ENCODE measurements at regions not wholly inside any gene's neighbourhood (a gene's known extent, or its start where the extent isn't known, plus 50 kb on each side); places are given as distances from the start of the nearest gene placed in this dataset.

DNA sequence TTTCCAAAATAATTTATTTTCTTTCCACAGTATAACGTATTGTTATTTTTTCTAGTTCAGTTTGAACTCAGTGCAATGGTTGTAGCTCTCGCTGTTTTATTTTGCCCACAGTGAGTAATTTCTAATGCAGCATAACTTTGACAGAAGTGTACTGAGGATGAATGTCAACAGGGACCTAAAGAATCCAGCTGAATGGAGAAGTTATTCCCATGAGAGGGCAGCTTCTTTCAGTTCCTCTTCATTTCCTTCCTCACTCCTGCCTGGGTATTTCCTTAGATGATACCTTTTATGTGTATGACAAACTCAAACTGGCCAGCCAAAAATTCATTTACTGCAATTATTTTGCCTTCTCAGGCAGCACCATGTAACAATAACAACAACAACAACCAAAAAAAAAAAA, 1223.1 kb upstream of the ZEB2 start:
- Histone ChIP-seq H3K27ac (ENCODE audit: low read depth, low read length) (no peak overlapping the region), H3K4me1 (ENCODE audit: control insufficient read depth, insufficient read depth, low read length) (peaks cover 4% of the 10 kb centered on the region; the same call in 1 of the 2 replicates), H3K9me3 (ENCODE audit: control insufficient read depth, insufficient read depth, low read length) (no peaks in the 10 kb centered on the region)

GRCh38 chr2:145741636-145742035, 1221.7 kb upstream of the ZEB2 start:
- Histone ChIP-seq H3K4me1 (ENCODE audit: control insufficient read depth, insufficient read depth, low read length) (peaks cover 4% of the 10 kb centered on the region; the same call in 1 of the 2 replicates), H3K4me3 (ENCODE audit: low read depth, low read length) (no peak overlapping the region), H3K36me3 (ENCODE audit: control insufficient read depth, insufficient read depth, low read length) (no peaks in the 10 kb centered on the region), H3K27me3 (ENCODE audit: control insufficient read depth, insufficient read depth, low read length) (no peaks in the 10 kb centered on the region), H3K27ac (ENCODE audit: low read depth, low read length) (no peak overlapping the region), H3K9ac (ENCODE audit: low read depth, low read length) (no peak overlapping the region), H3K9me3 (ENCODE audit: control insufficient read depth, insufficient read depth, low read length) (no peaks in the 10 kb centered on the region)

More for the DNA sequence above, 1223.1 kb upstream of the ZEB2 start:
- no peaks in the 10 kb centered on the region for H3K27me3 ChIP-seq (ENCODE audit: control insufficient read depth, insufficient read depth, low read length)
- no peak overlapping the region for H3K4me3 ChIP-seq (ENCODE audit: low read depth, low read length)
- no peak overlapping the region for H3K9ac ChIP-seq (ENCODE audit: low read depth, low read length)
- H3K36me3 ChIP-seq (ENCODE audit: control insufficient read depth, insufficient read depth, low read length): no peaks in the 10 kb centered on the region

- peaks cover 4% of the 10 kb centered on the region; the same call in 1 of the 2 replicates for H3K4me1 ChIP-seq (ENCODE audit: control insufficient read depth, insufficient read depth, low read length)
- H3K27ac ChIP-seq (ENCODE audit: low read depth, low read length): no peak overlapping the region
- no peaks in the 10 kb centered on the region for H3K9me3 ChIP-seq (ENCODE audit: control insufficient read depth, insufficient read depth, low read length)
These were observed 1221.3 kb upstream of the ZEB2 start for GRCh38 chr2:145741181-145741580.

GRCh38 chr2:145740302-145740701, 1220.4 kb upstream of the ZEB2 start:
- no peaks in the 10 kb centered on the region for H3K36me3 ChIP-seq (ENCODE audit: control insufficient read depth, insufficient read depth, low read length)
- H3K4me1 ChIP-seq (ENCODE audit: control insufficient read depth, insufficient read depth, low read length): peaks cover 4% of the 10 kb centered on the region; the same call in 1 of the 2 replicates
- H3K9me3 ChIP-seq (ENCODE audit: control insufficient read depth, insufficient read depth, low read length): no peaks in the 10 kb centered on the region
- no peak overlapping the region for H3K4me3 ChIP-seq (ENCODE audit: low read depth, low read length)
- no peak overlapping the region for H3K27ac ChIP-seq (ENCODE audit: low read depth, low read length)
- no peaks in the 10 kb centered on the region for H3K27me3 ChIP-seq (ENCODE audit: control insufficient read depth, insufficient read depth, low read length)
- no peak overlapping the region for H3K9ac ChIP-seq (ENCODE audit: low read depth, low read length)

More at GRCh38 chr2:145741181-145741580, 1221.3 kb upstream of the ZEB2 start:
- H3K27me3 ChIP-seq (ENCODE audit: control insufficient read depth, insufficient read depth, low read length): no peaks in the 10 kb centered on the region
- H3K9ac ChIP-seq (ENCODE audit: low read depth, low read length): no peak overlapping the region
- H3K36me3 ChIP-seq (ENCODE audit: control insufficient read depth, insufficient read depth, low read length): no peaks in the 10 kb centered on the region
- H3K4me3 ChIP-seq (ENCODE audit: low read depth, low read length): no peak overlapping the region

GRCh38 chr2:145739681-145740080, 1219.8 kb upstream of the ZEB2 start:
- no peak overlapping the region for H3K27ac ChIP-seq (ENCODE audit: low read depth, low read length)
- H3K9ac ChIP-seq (ENCODE audit: low read depth, low read length): no peak overlapping the region
- no peaks in the 10 kb centered on the region for H3K27me3 ChIP-seq (ENCODE audit: control insufficient read depth, insufficient read depth, low read length)
- no peaks in the 10 kb centered on the region for H3K36me3 ChIP-seq (ENCODE audit: control insufficient read depth, insufficient read depth, low read length)
- peaks cover 4% of the 10 kb centered on the region; the same call in 1 of the 2 replicates for H3K4me1 ChIP-seq (ENCODE audit: control insufficient read depth, insufficient read depth, low read length)
- no peak overlapping the region for H3K4me3 ChIP-seq (ENCODE audit: low read depth, low read length)
- no peaks in the 10 kb centered on the region for H3K9me3 ChIP-seq (ENCODE audit: control insufficient read depth, insufficient read depth, low read length)

- no peak overlapping the region for H3K4me3 ChIP-seq (ENCODE audit: low read depth, low read length)
- H3K9me3 ChIP-seq (ENCODE audit: control insufficient read depth, insufficient read depth, low read length): no peaks in the 10 kb centered on the region
- no peaks in the 10 kb centered on the region for H3K36me3 ChIP-seq (ENCODE audit: control insufficient read depth, insufficient read depth, low read length)
- no peaks in the 10 kb centered on the region for H3K27me3 ChIP-seq (ENCODE audit: control insufficient read depth, insufficient read depth, low read length)
- no peak overlapping the region for H3K9ac ChIP-seq (ENCODE audit: low read depth, low read length)
- peaks cover 3% of the 10 kb centered on the region; the same call in 1 of the 2 replicates for H3K4me1 ChIP-seq (ENCODE audit: control insufficient read depth, insufficient read depth, low read length)
- H3K27ac ChIP-seq (ENCODE audit: low read depth, low read length): no peak overlapping the region
These were observed 1217.0 kb upstream of the ZEB2 start for GRCh38 chr2:145736871-145737270.

GRCh38 chr2:145731467-145731866, 1211.5 kb upstream of the ZEB2 start:
- Histone ChIP-seq H3K36me3 (ENCODE audit: control insufficient read depth, insufficient read depth, low read length) (no peaks in the 10 kb centered on the region), H3K27ac (ENCODE audit: low read depth, low read length) (no peak overlapping the region), H3K9ac (ENCODE audit: low read depth, low read length) (no peak overlapping the region), H3K4me3 (ENCODE audit: low read depth, low read length) (no peak overlapping the region), H3K27me3 (ENCODE audit: control insufficient read depth, insufficient read depth, low read length) (no peaks in the 10 kb centered on the region), H3K9me3 (ENCODE audit: control insufficient read depth, insufficient read depth, low read length) (no peaks in the 10 kb centered on the region), H3K4me1 (ENCODE audit: control insufficient read depth, insufficient read depth, low read length) (no peaks in the 10 kb centered on the region)

- Histone ChIP-seq H3K9me3 (ENCODE audit: control insufficient read depth, insufficient read depth, low read length) (no peaks in the 10 kb centered on the region), H3K27ac (ENCODE audit: low read depth, low read length) (no peak overlapping the region), H3K4me3 (ENCODE audit: low read depth, low read length) (no peak overlapping the region), H3K4me1 (ENCODE audit: control insufficient read depth, insufficient read depth, low read length) (no peaks in the 10 kb centered on the region), H3K36me3 (ENCODE audit: control insufficient read depth, insufficient read depth, low read length) (no peaks in the 10 kb centered on the region), H3K27me3 (ENCODE audit: control insufficient read depth, insufficient read depth, low read length) (no peaks in the 10 kb centered on the region), H3K9ac (ENCODE audit: low read depth, low read length) (no peak overlapping the region)
These were observed 1210.3 kb upstream of the ZEB2 start for GRCh38 chr2:145729993-145730770.

- H3K4me3 ChIP-seq (ENCODE audit: low read depth, low read length): no peak overlapping the region
- H3K4me1 ChIP-seq (ENCODE audit: control insufficient read depth, insufficient read depth, low read length): no peaks in the 10 kb centered on the region
- H3K36me3 ChIP-seq (ENCODE audit: control insufficient read depth, insufficient read depth, low read length): no peaks in the 10 kb centered on the region
- H3K9me3 ChIP-seq (ENCODE audit: control insufficient read depth, insufficient read depth, low read length): no peaks in the 10 kb centered on the region
- no peak overlapping the region for H3K9ac ChIP-seq (ENCODE audit: low read depth, low read length)
- H3K27me3 ChIP-seq (ENCODE audit: control insufficient read depth, insufficient read depth, low read length): no peaks in the 10 kb centered on the region
- H3K27ac ChIP-seq (ENCODE audit: low read depth, low read length): no peak overlapping the region
These were observed 1209.6 kb upstream of the ZEB2 start for GRCh38 chr2:145729481-145729880.

DNA sequence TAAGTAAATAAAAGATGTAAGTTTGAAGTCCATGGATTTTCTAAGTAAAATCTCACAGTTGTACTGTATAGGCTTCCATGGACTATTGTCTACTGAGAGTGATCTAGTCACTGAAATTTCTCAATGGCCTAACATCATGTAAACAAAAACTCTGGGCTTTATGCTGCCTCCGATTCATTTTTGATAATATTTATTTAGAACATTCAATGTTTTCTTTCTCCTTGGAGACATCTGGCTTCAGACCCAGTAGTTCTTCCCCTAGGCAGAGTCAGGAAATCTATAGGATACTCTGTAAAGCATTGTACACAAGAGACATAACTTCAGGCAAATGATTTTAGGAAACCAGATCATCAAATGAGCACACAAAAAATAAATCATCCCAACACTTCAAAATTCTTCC, 1208.6 kb upstream of the ZEB2 start:
- Histone ChIP-seq H3K4me1 (ENCODE audit: control insufficient read depth, insufficient read depth, low read length) (no peaks in the 10 kb centered on the region), H3K27me3 (ENCODE audit: control insufficient read depth, insufficient read depth, low read length) (no peaks in the 10 kb centered on the region), H3K36me3 (ENCODE audit: control insufficient read depth, insufficient read depth, low read length) (no peaks in the 10 kb centered on the region), H3K4me3 (ENCODE audit: low read depth, low read length) (no peak overlapping the region), H3K9ac (ENCODE audit: low read depth, low read length) (no peak overlapping the region), H3K9me3 (ENCODE audit: control insufficient read depth, insufficient read depth, low read length) (no peaks in the 10 kb centered on the region), H3K27ac (ENCODE audit: low read depth, low read length) (no peak overlapping the region)

DNA sequence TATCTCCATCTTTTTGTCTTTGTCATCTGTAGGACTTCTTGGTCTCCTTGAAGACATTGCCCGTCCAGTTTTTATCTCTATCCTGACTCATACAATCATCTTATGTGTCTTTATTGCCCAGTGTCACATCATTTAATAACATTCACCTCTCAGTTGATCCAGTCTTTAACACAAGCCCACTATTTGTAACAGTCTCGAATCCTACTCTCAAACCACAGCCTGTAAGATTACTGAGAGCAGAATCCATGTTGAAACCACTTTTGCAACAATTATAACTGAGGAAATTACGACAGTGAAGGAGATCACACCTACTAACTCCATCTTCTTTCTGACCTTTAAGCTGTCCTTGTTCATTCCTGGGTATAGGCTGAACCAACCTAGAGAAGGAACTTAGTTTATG, 1206.0 kb upstream of the ZEB2 start:
- no peaks in the 10 kb centered on the region for H3K27me3 ChIP-seq (ENCODE audit: control insufficient read depth, insufficient read depth, low read length)
- H3K27ac ChIP-seq (ENCODE audit: low read depth, low read length): no peak overlapping the region
- no peak overlapping the region for H3K4me3 ChIP-seq (ENCODE audit: low read depth, low read length)
- no peaks in the 10 kb centered on the region for H3K9me3 ChIP-seq (ENCODE audit: control insufficient read depth, insufficient read depth, low read length)
- H3K4me1 ChIP-seq (ENCODE audit: control insufficient read depth, insufficient read depth, low read length): no peaks in the 10 kb centered on the region
- H3K9ac ChIP-seq (ENCODE audit: low read depth, low read length): no peak overlapping the region
- no peaks in the 10 kb centered on the region for H3K36me3 ChIP-seq (ENCODE audit: control insufficient read depth, insufficient read depth, low read length)

Measured in HUES48 (cell line).